Inflammatory macrophage treated with lipopolysaccharide for 4 hours (primary cell): ENCODE measurements at regions not wholly inside any gene's neighbourhood (a gene's known extent, or its start where the extent isn't known, plus 50 kb on each side); places are given as distances from the start of the nearest gene placed in this dataset.
"Not testable (repeated sequence)": the region's sequence is repeated elsewhere in the genome, so short reads cannot be mapped to it uniquely, and the experiment has no call there.

Experiments
- DNase-seq: peaks from one replicate; pipeline ENCODE4 v3.0.0-alpha.2; 2020

GRCh38 chr5:26386532-26386931, 651.9 kb downstream of the CDH9 start:
- DNase-seq, result no peak

GRCh38 chr5:26364624-26365023, 673.8 kb downstream of the CDH9 start:
- not testable (repeated sequence) for DNase-seq

- DNase-seq, result no peak
These were observed 694.5 kb downstream of the CDH9 start for GRCh38 chr5:26343801-26344325.

GRCh38 chr5:26339576-26339975, 698.8 kb downstream of the CDH9 start:
- DNase-seq, result no peak

GRCh38 chr5:26329562-26330189, 708.7 kb downstream of the CDH9 start:
- DNase-seq, result no peak

- DNase-seq, result no peak
These were observed 712.1 kb downstream of the CDH9 start for GRCh38 chr5:26326153-26326759.

GRCh38 chr5:26325432-26325831, 713.0 kb downstream of the CDH9 start:
- DNase-seq, result not testable (repeated sequence)

GRCh38 chr5:26324273-26324895, 714.0 kb downstream of the CDH9 start:
- DNase-seq, result not testable (repeated sequence)

GRCh38 chr5:26323794-26324193, 714.6 kb downstream of the CDH9 start:
- no peak for DNase-seq

GRCh38 chr5:26321278-26321677, 717.1 kb downstream of the CDH9 start:
- DNase-seq, result no peak

- DNase-seq, result peak; percentile 2
These were observed 728.0 kb downstream of the CDH9 start for GRCh38 chr5:26310415-26310814.

GRCh38 chr5:26295541-26295940, 742.8 kb downstream of the CDH9 start:
- DNase-seq, result no peak

- DNase-seq, result no peak
These were observed 756.2 kb downstream of the CDH9 start for GRCh38 chr5:26282190-26282589.

- no peak for DNase-seq
These were observed 760.3 kb downstream of the CDH9 start for GRCh38 chr5:26278078-26278477.

- no peak for DNase-seq
These were observed 779.3 kb downstream of the CDH9 start for GRCh38 chr5:26259081-26259480.

GRCh38 chr5:26245321-26245720, 793.1 kb downstream of the CDH9 start:
- no peak for DNase-seq

- no peak for DNase-seq
These were observed 798.8 kb downstream of the CDH9 start for GRCh38 chr5:26239588-26239987.

GRCh38 chr5:26237489-26237888, 800.9 kb downstream of the CDH9 start:
- DNase-seq, result no peak

- no peak for DNase-seq
These were observed 801.5 kb downstream of the CDH9 start for GRCh38 chr5:26236936-26237335.

GRCh38 chr5:26232706-26233105, 805.7 kb downstream of the CDH9 start:
- DNase-seq, result no peak

GRCh38 chr5:26231316-26231715, 807.1 kb downstream of the CDH9 start:
- DNase-seq, result no peak

- no peak for DNase-seq
These were observed 808.5 kb downstream of the CDH9 start for GRCh38 chr5:26229848-26230247.

- no peak for DNase-seq
These were observed 811.1 kb downstream of the CDH9 start for GRCh38 chr5:26227245-26227644.

- DNase-seq, result no peak
These were observed 833.3 kb downstream of the CDH9 start for GRCh38 chr5:26205121-26205520.
